Keratinocyte (primary cell): ENCODE measurements at regions not wholly inside any gene's neighbourhood (a gene's known extent, or its start where the extent isn't known, plus 50 kb on each side); places are given as distances from the start of the nearest gene placed in this dataset.

Source experiments
- DNase-seq: peaks from one replicate; pipeline ENCODE4 v3.0.0-alpha.2; 2011; ENCODE audit warnings: low read depth, missing footprints, low spot score
- FAIRE-seq: peaks from 2 replicates; lab custom pipeline; 2011; peaks lifted over from hg19 to GRCh38; lab: Jason Lieb, UNC
- H2AFZ ChIP-seq: 2 replicates; pipeline ENCODE4 v1.6.0; 2012; ENCODE audit warnings: low read length, control low read depth, inconsistent platforms; ENCODE audit not compliant: control insufficient read depth
- H3K27ac ChIP-seq: 2 replicates; pipeline ENCODE4 v1.5.1; 2011; ENCODE audit warnings: low read length; ENCODE audit not compliant: control insufficient read depth, insufficient read depth
- H3K27me3 ChIP-seq: 3 replicates; pipeline ENCODE4 v1.6.0; 2011; ENCODE audit warnings: low read length; ENCODE audit not compliant: control insufficient read depth, insufficient read depth; ENCODE audit errors: extremely low read depth
- H3K36me3 ChIP-seq, 2 experiments: 2 replicates in 1 of 2; 3 replicates in 1 of 2; pipeline ENCODE4 v1.5.1; 2011; ENCODE audit warnings: low read length in 2 of 2, mild to moderate bottlenecking in 1 of 2; ENCODE audit not compliant: control insufficient read depth in 2 of 2, insufficient read depth in 2 of 2; ENCODE audit errors: extremely low read depth in 1 of 2
- H3K4me1 ChIP-seq: 3 replicates; pipeline ENCODE4 v1.5.1; 2011; ENCODE audit warnings: low read length; ENCODE audit not compliant: control insufficient read depth, insufficient read depth; ENCODE audit errors: extremely low read depth
- H3K4me2 ChIP-seq: 3 replicates; pipeline ENCODE4 v1.6.0; 2011; ENCODE audit warnings: low read depth, low read length; ENCODE audit not compliant: control insufficient read depth, insufficient read depth; ENCODE audit errors: extremely low read depth
- H3K4me3 ChIP-seq, 3 experiments: fragments of 200-600 bp in 1 of 3; sonication (generic) in 1 of 3; 2 replicates in 2 of 3; 3 replicates in 1 of 3; pipeline ENCODE4 v1.5.1; 2011 to 2016; ENCODE audit warnings: low read length in 3 of 3, mild to moderate bottlenecking in 3 of 3, control low read depth in 2 of 3, inconsistent platforms in 1 of 3, low read depth in 1 of 3, mixed read lengths in 1 of 3, mixed run types in 1 of 3, moderate library complexity in 1 of 3; ENCODE audit not compliant: control insufficient read depth in 2 of 3, insufficient read depth in 2 of 3; ENCODE audit errors: extremely low read depth in 1 of 3
- H3K79me2 ChIP-seq: 2 replicates; pipeline ENCODE4 v1.6.0; 2012; ENCODE audit warnings: low read length; ENCODE audit not compliant: control insufficient read depth, insufficient read depth
- H3K9ac ChIP-seq: 3 replicates; pipeline ENCODE4 v1.6.0; 2011; ENCODE audit warnings: low read length; ENCODE audit not compliant: control insufficient read depth, insufficient read depth; ENCODE audit errors: extremely low read depth
- H3K9me1 ChIP-seq: 3 replicates; pipeline ENCODE4 v1.6.0; 2011; ENCODE audit warnings: low read length; ENCODE audit not compliant: control insufficient read depth, insufficient read depth; ENCODE audit errors: extremely low read depth
- H3K9me3 ChIP-seq: 2 replicates; pipeline ENCODE4 v1.5.1; 2012; ENCODE audit warnings: low read depth, low read length; ENCODE audit not compliant: control insufficient read depth
- H4K20me1 ChIP-seq: 3 replicates; pipeline ENCODE4 v1.6.0; 2011; ENCODE audit warnings: low read length; ENCODE audit not compliant: control insufficient read depth, insufficient read depth; ENCODE audit errors: extremely low read depth
- CTCF ChIP-seq, 3 experiments: IDR thresholded peaks in 1 of 3; conservative IDR thresholded peaks in 1 of 3; optimal IDR thresholded peaks in 1 of 3; 2 replicates in 2 of 3; 3 replicates in 1 of 3; pipeline versions ENCODE3 to v1.5.1; 2011; ENCODE audit warnings: low read length in 3 of 3, mild to moderate bottlenecking in 3 of 3, moderate library complexity in 2 of 3, control low read depth in 1 of 3, inconsistent platforms in 1 of 3; ENCODE audit not compliant: insufficient read depth in 2 of 3; ENCODE audit errors: extremely low read depth in 1 of 3
- EZH2 ChIP-seq: IDR thresholded peaks from one replicate; pipeline ENCODE4 v1.6.1; 2012; ENCODE audit warnings: inconsistent platforms, mild to moderate bottlenecking, low read length, moderate library complexity
- dilution Hi-C: fragments of 300-500 bp; cut with MboI; formaldehyde crosslinking; loops from one replicate; pipeline ENCODE4 v1.7.0; 2020; ENCODE audit warnings: low sequenced_read_pairs; ENCODE audit not compliant: extremely low pct_ligation_motif_present

- H4K20me1 ChIP-seq = no peaks in the 10 kb centered on the region
- no peaks in the 10 kb centered on the region for H3K9me1 ChIP-seq
- no peak for FAIRE-seq
- H3K79me2 ChIP-seq = no peaks in the 10 kb centered on the region
- DNase-seq = no peak
- H3K36me3 ChIP-seq = no peaks in the 10 kb centered on the region
- no peaks in the 10 kb centered on the region for H3K9me3 ChIP-seq
- no peak overlapping the region for H2AFZ ChIP-seq
- no peak overlapping the region for H3K9ac ChIP-seq
- H3K4me2 ChIP-seq = no peak overlapping the region
- dilution Hi-C loops = no loop called here
- TF ChIP-seq CTCF (optimal IDR thresholded peaks at IDR 0.05 in 1 of 3, IDR thresholded peaks at IDR 0.05 in 1 of 3, conservative IDR thresholded peaks at IDR 0.05 in 1 of 3; ENCODE audit: extremely low read depth in 1 of 3, insufficient read depth in 2 of 3, low read length in 3 of 3) (no peak), EZH2 (no peak)
- H3K4me1 ChIP-seq = no peaks in the 10 kb centered on the region
- H3K27me3 ChIP-seq = no peaks in the 10 kb centered on the region
- H3K27ac ChIP-seq = no peak overlapping the region
- H3K4me3 ChIP-seq = no peak overlapping the region
These were observed 975.8 kb upstream of the FLRT2 start for GRCh38 chr14:84554136-84554535.

- Histone ChIP-seq H4K20me1 (no peaks in the 10 kb centered on the region), H2AFZ (no peak overlapping the region), H3K27me3 (no peaks in the 10 kb centered on the region), H3K9me1 (no peaks in the 10 kb centered on the region), H3K27ac (no peak overlapping the region), H3K4me1 (no peaks in the 10 kb centered on the region), H3K79me2 (no peaks in the 10 kb centered on the region), H3K9me3 (no peaks in the 10 kb centered on the region), H3K9ac (no peak overlapping the region), H3K36me3 (no peaks in the 10 kb centered on the region), H3K4me2 (no peak overlapping the region), H3K4me3 (no peak overlapping the region)
- TF ChIP-seq CTCF (optimal IDR thresholded peaks at IDR 0.05 in 1 of 3, IDR thresholded peaks at IDR 0.05 in 1 of 3, conservative IDR thresholded peaks at IDR 0.05 in 1 of 3; ENCODE audit: extremely low read depth in 1 of 3, insufficient read depth in 2 of 3, low read length in 3 of 3) = no peak
- no peak for TF ChIP-seq EZH2
- DNase-seq = no peak
- dilution Hi-C loops = no loop called here
- no peak for FAIRE-seq
These were observed 974.5 kb upstream of the FLRT2 start for GRCh38 chr14:84555493-84555892.
